IPS-20b (cell line): ENCODE measurements at regions not wholly inside any gene's neighbourhood (a gene's known extent, or its start where the extent isn't known, plus 50 kb on each side); places are given as distances from the start of the nearest gene placed in this dataset.
"Not testable (repeated sequence)": the region's sequence is repeated elsewhere in the genome, so short reads cannot be mapped to it uniquely, and the experiment has no call there.

Experiments used
- H3K27ac ChIP-seq: one replicate; pipeline ENCODE4 v1.5.1; 2013; ENCODE audit warnings: low read length
- H3K27me3 ChIP-seq: 2 replicates; pipeline ENCODE4 v1.6.1; 2013; ENCODE audit warnings: mild to moderate bottlenecking, low read length, inconsistent platforms; ENCODE audit not compliant: insufficient read depth
- H3K36me3 ChIP-seq: 2 replicates; pipeline ENCODE4 v1.6.1; 2013; ENCODE audit warnings: low read depth, mild to moderate bottlenecking, inconsistent platforms, low read length, moderate library complexity; ENCODE audit not compliant: insufficient read depth
- H3K4me1 ChIP-seq: 2 replicates; pipeline ENCODE4 v1.6.1; 2013; ENCODE audit warnings: mild to moderate bottlenecking, control low read depth, inconsistent platforms, low read length, moderate library complexity; ENCODE audit not compliant: insufficient read depth
- H3K4me3 ChIP-seq: 2 replicates; pipeline ENCODE4 v1.5.1; 2013; ENCODE audit warnings: mild to moderate bottlenecking, low read length, inconsistent platforms
- H3K9ac ChIP-seq: 2 replicates; pipeline ENCODE4 v1.6.1; 2013; ENCODE audit warnings: low read depth, mild to moderate bottlenecking, inconsistent platforms, low read length, moderate library complexity
- H3K9me3 ChIP-seq: 2 replicates; pipeline ENCODE4 v1.6.1; 2013; ENCODE audit warnings: mild to moderate bottlenecking, low read depth, low read length, inconsistent platforms; ENCODE audit not compliant: insufficient read depth

GRCh38 chr12:124217508-124218242 is 77.2 kb upstream of the RFLNA start:
- Histone ChIP-seq H3K9ac (no peak overlapping the region), H3K4me3 (no peak overlapping the region), H3K4me1 (peaks cover 6% of the 10 kb centered on the region; the same call in 1 of the 2 replicates), H3K9me3 (peaks cover 8% of the 10 kb centered on the region; the same call in 1 of the 2 replicates), H3K27ac (no peak overlapping the region), H3K36me3 (no peaks in the 10 kb centered on the region), H3K27me3 (no peaks in the 10 kb centered on the region)

DNA sequence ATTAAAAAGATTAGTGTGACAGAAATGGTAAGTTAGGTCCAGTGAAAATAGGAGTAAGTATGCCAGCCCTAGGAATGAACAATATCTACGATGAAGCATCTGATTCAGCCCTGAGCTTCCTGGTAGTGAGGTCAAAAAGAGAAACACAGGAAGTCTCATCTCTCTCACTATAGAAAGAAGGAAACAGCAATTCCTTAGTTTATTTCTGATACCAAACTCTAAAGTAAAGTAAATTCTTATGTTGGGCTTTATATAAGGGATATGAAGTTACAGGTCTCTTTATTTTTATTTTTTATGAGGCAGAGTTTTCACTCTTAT is 76.7 kb upstream of the RFLNA start:
- H3K27ac ChIP-seq: no peak overlapping the region
- H3K9me3 ChIP-seq: peaks cover 8% of the 10 kb centered on the region; the same call in 1 of the 2 replicates
- no peaks in the 10 kb centered on the region for H3K27me3 ChIP-seq
- H3K4me3 ChIP-seq: no peak overlapping the region
- H3K9ac ChIP-seq: no peak overlapping the region
- peaks cover 6% of the 10 kb centered on the region; the same call in 1 of the 2 replicates for H3K4me1 ChIP-seq
- H3K36me3 ChIP-seq: no peaks in the 10 kb centered on the region

DNA sequence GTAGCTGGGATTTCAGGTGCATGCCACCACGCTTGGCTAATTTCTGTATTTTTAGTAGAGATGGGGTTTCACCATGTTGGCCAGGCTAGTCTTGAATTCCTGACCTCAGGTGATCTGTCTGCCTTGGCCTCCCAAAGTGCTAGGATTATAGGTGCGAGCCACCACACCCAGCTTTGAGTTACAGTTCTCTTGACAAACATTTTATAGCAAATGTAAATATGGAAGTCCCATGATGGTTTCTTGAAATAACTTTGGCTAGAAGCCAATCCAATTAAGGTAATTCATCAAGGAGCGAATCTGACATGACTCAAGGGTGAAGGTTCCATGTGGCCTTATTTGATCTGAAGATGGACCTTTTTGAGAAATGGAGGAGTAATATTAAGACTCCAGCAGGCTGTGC is 76.2 kb upstream of the RFLNA start:
- not testable (repeated sequence) for H3K36me3 ChIP-seq, H3K27ac ChIP-seq, H3K4me3 ChIP-seq, H3K9ac ChIP-seq, H3K9me3 ChIP-seq, H3K27me3 ChIP-seq, H3K4me1 ChIP-seq

- H3K27me3 ChIP-seq: no peaks in the 10 kb centered on the region
- H3K36me3 ChIP-seq: no peaks in the 10 kb centered on the region
- no peak overlapping the region for H3K27ac ChIP-seq
- H3K9ac ChIP-seq: no peak overlapping the region
- no peaks in the 10 kb centered on the region for H3K9me3 ChIP-seq
- no peak overlapping the region for H3K4me3 ChIP-seq
- peaks cover 6% of the 10 kb centered on the region; the same call in 1 of the 2 replicates for H3K4me1 ChIP-seq
These were observed 72.3 kb upstream of the RFLNA start for GRCh38 chr12:124222368-124223245.

- not testable (repeated sequence) for H3K4me1 ChIP-seq, H3K9me3 ChIP-seq, H3K9ac ChIP-seq, H3K27me3 ChIP-seq, H3K4me3 ChIP-seq, H3K36me3 ChIP-seq, H3K27ac ChIP-seq
These were observed 71.2 kb upstream of the RFLNA start for GRCh38 chr12:124223733-124224138.

DNA sequence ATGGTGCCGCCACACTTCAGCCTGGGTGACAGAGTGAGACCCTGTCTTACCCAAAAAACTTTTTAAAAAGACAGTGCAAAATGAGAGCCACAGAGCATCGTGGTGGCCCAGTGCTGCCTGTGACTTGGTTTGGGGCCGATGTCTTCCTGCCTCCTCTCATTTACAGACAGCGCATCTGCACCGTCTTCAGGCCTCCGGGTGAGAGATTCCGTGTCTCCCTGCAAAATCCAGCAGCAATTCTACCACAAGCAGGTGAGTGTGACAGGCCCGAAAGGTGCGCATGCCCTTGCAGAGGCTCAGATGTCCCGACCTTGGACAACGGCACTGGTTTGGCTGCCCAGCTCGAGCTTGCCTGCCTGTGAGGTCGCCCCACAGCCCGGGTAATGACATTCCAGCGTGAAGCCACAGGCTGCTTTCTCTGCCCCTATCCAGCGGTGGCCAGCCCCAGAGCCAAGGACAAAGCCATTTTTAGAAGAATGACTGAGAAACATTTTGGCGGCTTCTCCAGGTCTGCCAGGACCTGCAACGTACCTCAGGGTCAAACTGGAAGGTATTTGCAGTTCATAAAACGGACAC is 70.3 kb upstream of the RFLNA start:
- Histone ChIP-seq H3K27ac (no peak overlapping the region), H3K4me1 (no peaks in the 10 kb centered on the region), H3K27me3 (no peaks in the 10 kb centered on the region), H3K36me3 (no peaks in the 10 kb centered on the region), H3K9ac (no peak overlapping the region), H3K9me3 (no peaks in the 10 kb centered on the region), H3K4me3 (no peak overlapping the region)

GRCh38 chr12:124225730-124226129 is 69.2 kb upstream of the RFLNA start:
- H3K9me3 ChIP-seq: no peaks in the 10 kb centered on the region
- H3K27ac ChIP-seq: no peak overlapping the region
- no peaks in the 10 kb centered on the region for H3K36me3 ChIP-seq
- no peak overlapping the region for H3K4me3 ChIP-seq
- H3K4me1 ChIP-seq: no peaks in the 10 kb centered on the region
- no peak overlapping the region for H3K9ac ChIP-seq
- no peaks in the 10 kb centered on the region for H3K27me3 ChIP-seq

DNA sequence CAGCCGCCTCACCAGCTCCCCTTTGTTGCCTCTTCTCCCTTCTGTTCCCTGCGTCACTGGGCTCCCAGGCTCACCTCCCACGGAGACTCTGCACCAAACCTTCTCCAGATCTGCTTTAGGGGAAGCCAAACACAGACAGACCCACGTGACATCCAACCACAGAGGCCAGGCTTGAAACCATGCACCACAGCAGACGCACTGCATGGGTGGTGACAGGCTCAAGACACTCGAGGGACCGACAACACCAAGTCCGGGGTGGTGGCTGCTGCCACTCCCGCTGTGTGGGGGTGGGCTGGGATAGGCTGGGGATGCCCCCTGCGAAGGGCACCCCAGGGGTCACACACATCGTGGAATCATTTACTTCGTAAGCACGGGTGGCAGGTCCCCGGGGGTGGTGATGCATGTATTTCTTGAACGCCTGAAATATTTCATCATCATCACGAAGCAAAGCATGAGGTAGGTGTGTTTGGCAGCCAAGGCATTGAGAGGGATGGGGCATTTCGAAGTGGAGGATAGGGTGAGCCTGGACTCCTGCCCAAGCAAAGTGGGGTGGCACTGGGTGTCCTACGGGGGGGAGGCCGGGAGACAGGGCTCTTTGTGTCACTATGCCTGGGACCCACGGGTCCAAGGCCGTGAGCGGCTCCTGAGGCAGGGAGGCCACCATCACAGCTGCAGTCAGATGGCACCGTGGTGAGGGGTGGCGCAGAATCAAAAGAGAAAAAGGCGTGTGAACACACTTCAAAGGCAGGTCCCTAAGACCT is 66.8 kb upstream of the RFLNA start:
- Histone ChIP-seq H3K4me1 (no peaks in the 10 kb centered on the region), H3K27me3 (no peaks in the 10 kb centered on the region), H3K4me3 (no peak overlapping the region), H3K27ac (no peak overlapping the region), H3K9ac (no peak overlapping the region), H3K9me3 (no peaks in the 10 kb centered on the region), H3K36me3 (no peaks in the 10 kb centered on the region)

DNA sequence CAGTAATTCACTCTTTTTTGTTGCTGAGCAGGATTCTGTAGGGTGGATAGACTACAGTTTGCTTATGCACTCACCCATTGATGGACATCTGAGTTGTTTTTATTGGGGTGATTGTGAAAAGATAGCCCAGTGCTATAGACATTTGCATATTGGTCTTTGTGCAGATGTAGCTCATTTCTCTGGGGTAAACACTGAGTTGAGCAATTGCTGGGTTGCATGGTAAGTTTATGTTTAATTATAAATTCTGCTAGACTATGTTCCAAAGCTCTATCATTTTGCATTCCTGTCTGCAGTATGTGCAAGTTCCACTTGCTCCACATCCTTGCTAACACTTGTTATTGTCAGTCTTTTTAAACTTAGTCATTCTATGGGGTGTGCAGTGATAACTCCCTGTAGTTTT is 65.4 kb upstream of the RFLNA start:
- H3K27me3 ChIP-seq: no peaks in the 10 kb centered on the region
- no peaks in the 10 kb centered on the region for H3K4me1 ChIP-seq

GRCh38 chr12:124230117-124230757 is 64.7 kb upstream of the RFLNA start:
- Histone ChIP-seq H3K9ac (no peak overlapping the region), H3K4me1 (no peaks in the 10 kb centered on the region), H3K9me3 (no peaks in the 10 kb centered on the region), H3K36me3 (no peaks in the 10 kb centered on the region), H3K27me3 (no peaks in the 10 kb centered on the region), H3K4me3 (no peak overlapping the region), H3K27ac (no peak overlapping the region)

More for the DNA sequence above, 65.4 kb upstream of the RFLNA start:
- Histone ChIP-seq H3K4me3 (no peak overlapping the region), H3K27ac (no peak overlapping the region), H3K36me3 (no peaks in the 10 kb centered on the region), H3K9me3 (no peaks in the 10 kb centered on the region), H3K9ac (no peak overlapping the region)

GRCh38 chr12:124230789-124231188 is 64.1 kb upstream of the RFLNA start:
- no peaks in the 10 kb centered on the region for H3K36me3 ChIP-seq
- H3K27ac ChIP-seq: no peak overlapping the region
- H3K9ac ChIP-seq: no peak overlapping the region
- no peaks in the 10 kb centered on the region for H3K9me3 ChIP-seq
- no peak overlapping the region for H3K4me3 ChIP-seq
- no peaks in the 10 kb centered on the region for H3K27me3 ChIP-seq
- no peaks in the 10 kb centered on the region for H3K4me1 ChIP-seq
